ENCODE measurements at regions not wholly inside any gene's neighbourhood (a gene's known extent, or its start where the extent isn't known, plus 50 kb on each side); places are given as distances from the start of the nearest gene placed in this dataset.

- no peak for FAIRE-seq
Observed at GRCh38 chr2:23243073-23243659, 141.8 kb upstream of the KLHL29 start.

DNA sequence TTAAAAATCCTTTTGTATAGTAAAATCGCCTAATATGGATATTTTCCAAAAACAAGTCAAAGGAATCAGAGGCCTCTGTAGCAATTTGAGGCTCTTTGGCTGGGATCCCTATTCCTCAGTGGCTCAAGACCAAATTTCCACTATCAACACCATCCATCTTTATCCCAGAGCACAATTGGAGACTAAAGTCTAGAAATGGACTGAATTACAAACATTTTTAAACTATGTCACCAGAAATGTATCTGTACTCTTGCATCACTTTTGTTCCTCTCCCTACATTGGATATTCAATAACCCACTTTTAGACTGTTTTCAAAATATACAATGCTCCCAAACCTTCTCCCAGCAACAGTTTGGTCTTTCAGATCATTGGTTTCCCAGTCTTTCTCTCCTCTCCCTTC, 140.4 kb upstream of the KLHL29 start:
- no peak for FAIRE-seq

DNA sequence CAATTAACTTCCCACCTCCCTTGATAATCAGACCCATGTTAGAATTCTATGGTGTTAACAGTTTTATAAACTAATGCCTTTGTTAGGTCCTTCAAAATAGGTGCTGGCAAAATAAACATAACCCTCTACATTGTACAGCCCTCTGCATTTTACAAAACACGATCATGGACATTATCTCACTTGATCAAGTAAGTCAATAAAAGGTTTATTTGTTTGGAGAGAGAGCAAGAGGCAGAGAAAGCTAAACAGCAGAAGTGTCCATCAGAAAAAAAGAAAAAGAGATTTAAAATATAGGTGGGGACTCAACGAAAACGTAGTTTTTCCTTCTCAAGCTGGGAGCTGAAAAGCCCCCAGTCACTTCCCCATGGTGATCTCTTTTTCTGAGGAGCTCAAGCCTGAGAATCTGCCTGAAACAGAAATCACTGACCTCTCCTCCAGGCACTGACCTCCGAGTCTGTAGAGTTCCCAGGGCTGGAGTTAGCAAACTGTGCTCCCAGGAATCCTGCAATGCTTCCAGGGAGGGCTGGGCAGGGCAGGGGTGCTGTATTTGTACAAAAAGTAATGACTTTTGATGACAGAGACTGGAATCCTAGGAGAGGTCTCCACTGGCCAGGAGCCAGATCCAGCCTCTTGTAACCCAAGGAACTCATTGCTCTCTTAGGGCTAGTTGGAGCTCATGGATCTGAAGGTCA, 137.8 kb upstream of the KLHL29 start:
- FAIRE-seq, result no peak

DNA sequence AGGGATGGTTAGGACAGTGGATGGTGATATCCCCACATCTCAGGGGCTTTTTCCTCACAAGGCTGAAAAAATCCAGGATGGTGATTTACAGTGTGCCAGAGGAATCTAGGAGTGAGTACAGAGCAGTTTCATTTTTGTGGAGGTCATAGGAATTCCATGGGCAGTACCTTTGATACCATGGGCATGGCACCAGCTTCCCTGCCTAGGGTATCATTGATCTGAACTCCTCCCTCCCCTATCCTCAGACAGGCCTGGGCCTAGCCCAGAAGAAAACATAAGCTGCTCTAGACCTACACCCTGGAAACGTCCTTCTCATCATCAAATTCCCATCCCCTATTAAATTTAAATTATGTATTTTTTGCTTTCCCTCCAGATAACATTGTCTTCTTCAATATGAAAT, 136.3 kb upstream of the KLHL29 start:
- no peak for FAIRE-seq

- FAIRE-seq, result no peak
Observed at GRCh38 chr2:23249348-23249747, 135.6 kb upstream of the KLHL29 start.

DNA sequence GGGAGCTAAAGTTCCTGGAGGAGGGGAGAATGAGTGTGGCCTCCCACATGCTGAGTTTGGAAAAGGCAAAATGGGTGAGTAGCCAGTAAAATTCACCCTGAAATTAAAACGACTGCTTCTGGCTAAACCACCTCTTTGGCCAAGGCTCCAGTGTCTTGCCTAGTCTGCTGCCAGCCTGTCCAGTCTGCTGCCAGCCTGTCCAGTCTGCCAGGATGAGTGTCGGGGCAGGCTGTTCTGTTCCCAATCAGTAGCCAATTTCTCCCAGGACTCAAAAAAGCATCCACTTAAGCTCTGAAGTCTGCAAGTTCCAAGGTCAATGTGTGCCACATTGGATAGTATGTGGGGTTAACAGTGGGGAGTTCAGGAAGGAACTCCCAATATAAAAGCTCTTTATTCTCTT, 134.6 kb upstream of the KLHL29 start:
- no peak for FAIRE-seq

DNA sequence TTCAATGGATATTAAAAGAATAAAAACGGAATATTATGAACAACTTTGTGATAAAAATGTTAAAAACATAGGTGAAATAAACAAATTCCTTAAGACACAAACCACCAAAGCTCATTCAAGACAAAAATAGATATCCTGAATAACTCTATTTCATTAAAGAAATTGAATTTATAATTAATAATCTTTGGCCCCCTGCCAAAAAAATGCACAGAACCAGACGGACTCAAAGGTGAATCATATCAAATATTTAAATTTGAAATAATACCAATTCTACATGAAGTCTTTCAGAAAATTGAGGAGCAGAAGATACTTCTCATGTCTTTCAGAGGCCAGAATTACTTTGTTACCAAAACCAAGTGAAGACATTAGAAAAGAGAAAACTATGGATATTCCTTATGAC, 128.3 kb upstream of the KLHL29 start:
- FAIRE-seq, result no peak

DNA sequence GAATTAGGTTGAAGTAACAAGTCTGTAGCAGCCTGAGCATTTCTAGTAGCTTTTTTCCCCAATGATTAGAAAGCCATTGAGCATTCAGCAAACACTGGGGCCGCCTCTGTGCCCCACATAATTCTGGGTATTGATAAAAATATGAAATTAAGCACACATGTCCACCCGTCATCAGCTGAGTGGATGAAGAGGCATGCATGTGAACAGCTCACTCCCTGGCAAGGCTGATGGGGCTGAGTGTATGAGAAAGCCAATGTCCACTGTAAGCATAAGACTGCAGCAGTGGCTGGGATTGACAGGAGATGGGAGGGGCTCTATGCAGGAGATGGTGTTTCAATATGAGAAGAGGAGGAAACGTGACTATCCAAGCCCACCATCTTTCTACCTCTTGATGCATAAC, 124.4 kb upstream of the KLHL29 start:
- FAIRE-seq, result no peak

DNA sequence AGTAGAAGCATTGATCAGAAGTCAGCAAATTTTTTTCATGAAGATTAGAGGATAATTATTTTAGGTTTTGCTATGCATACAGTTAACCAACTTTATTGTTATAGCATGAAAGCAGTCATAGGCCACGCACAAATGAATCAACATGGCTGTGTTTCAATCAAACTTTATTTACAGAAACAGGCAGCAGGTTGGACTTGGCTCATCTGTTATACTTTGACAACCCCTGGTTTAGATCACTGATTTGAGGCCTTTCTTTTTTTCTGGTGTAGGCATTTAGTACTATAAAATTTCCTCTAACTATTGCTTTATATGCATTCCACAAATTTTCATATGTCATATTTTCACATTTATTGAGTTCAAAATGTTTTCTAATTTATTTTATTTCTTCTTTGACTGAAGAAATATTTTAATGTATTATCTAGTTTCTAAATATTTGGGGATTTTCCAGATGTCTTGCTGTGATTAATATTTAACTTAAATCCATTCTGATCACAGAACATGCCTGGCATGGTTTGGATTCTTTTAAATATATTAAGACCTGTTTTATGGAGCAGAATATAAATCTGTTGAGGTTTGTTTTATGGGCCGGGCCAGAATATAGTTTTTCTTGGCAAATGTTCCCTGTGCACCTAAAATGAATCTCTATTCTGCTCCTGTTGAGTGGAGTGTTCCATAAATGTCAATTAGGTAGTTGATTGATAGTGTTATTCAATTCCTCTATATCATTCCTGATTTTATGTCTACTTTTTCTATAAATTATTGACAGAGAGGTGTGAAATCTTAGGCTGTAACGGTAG, 116.3 kb upstream of the KLHL29 start:
- no peak for FAIRE-seq

- no peak for FAIRE-seq
Observed at GRCh38 chr2:23269747-23270146, 115.2 kb upstream of the KLHL29 start.

GRCh38 chr2:23270810-23271209, 114.2 kb upstream of the KLHL29 start:
- FAIRE-seq, result no peak

DNA sequence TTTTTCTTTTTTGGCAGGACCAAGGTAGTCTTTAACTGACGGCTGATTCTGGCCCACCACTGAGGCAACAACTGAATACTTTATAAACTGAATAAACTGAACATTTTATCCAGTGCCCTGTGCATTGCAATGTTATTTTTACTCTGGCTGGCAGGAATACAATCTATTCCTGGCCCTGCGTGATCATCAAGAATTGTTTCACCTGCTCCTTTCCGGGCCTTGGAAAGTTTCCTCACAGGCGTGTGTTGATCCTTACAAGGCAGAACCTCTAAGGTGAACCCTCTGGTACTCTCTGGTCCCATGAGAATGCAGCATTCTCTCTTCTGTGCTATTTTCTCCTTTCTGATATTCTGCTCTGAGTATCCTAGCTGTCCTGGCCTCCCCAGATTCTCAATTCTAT, 113.7 kb upstream of the KLHL29 start:
- no peak for FAIRE-seq

DNA sequence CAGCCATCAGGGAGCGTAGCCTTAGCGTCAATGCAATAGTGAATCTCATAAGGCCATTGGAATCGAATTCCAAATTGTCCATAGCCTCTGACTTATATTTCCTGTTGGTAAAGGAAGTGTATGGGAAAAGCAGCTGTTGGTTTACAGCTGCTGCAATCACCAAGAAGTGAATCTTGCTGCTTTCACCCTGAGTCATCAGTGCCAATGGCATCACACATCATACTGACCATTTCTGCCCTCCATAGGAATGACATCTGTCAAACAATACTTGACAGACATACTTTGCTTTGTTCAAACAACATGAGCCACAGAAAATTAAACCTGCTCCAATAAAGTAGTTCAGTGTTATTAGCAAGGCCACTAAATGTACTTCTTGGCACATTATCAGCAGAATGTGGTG, 111.2 kb upstream of the KLHL29 start:
- no peak for FAIRE-seq

- no peak for FAIRE-seq
Observed at GRCh38 chr2:23280401-23280800, 104.6 kb upstream of the KLHL29 start.

GRCh38 chr2:23283653-23284052, 101.3 kb upstream of the KLHL29 start:
- no peak for FAIRE-seq

DNA sequence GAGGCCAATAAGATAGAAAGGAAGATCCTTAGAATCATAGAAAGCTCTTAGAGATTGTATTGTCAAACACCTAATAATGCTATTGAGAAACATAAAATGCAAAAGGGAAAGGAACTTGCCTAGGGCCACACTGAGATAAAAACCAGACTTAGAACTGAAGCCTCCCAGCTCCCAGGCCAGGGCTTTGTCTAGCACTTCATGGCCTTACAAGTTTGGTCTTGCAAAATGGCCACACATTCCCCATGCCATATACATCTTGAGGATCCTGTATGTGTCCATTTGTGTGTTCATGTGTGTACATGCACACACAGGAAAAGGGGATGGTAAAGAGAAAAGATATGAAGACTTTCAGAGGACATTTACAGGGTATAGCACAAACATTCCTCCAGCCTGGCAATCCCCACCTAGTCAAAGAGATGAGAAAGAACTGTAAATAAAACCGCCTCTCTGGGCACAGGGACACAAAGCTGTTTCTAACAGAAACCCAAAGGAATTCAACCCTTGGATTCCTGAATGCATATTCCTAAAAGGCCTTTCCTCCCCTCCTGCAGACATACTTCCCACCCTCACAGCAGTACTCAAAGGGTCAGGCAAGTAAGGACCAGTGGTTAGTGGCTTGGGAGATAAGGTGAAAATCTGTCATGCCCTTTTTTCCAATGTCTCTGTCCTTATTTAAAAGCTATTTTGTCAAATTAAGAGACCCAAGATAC, 99.7 kb upstream of the KLHL29 start:
- no peak for FAIRE-seq

- no peak for FAIRE-seq
Observed at GRCh38 chr2:23286031-23286757, 98.8 kb upstream of the KLHL29 start.

GRCh38 chr2:23286758-23287704, 97.9 kb upstream of the KLHL29 start:
- FAIRE-seq, result no peak

DNA sequence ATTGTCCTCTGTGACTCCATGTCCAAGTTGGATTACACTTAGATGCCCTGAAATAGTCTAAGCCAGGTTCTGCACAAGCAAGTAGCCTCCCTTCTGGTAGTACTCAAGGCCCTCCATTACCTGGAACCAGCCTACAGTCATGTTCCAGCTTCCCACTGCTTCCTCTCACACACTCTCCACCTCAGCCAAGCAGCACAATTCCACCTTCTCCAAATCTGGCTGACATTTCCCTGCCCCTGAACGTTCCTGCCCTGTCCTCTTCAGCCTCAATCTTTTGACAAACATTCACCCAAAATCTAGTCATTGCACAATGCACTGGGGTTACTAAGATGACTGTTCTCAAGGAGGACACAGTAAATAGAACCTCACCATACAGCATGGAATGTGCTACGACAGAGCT, 95.3 kb upstream of the KLHL29 start:
- FAIRE-seq, result no peak

GRCh38 chr2:23291239-23291638, 93.7 kb upstream of the KLHL29 start:
- FAIRE-seq, result no peak

GRCh38 chr2:23292024-23292423, 93.0 kb upstream of the KLHL29 start:
- FAIRE-seq, result no peak

DNA sequence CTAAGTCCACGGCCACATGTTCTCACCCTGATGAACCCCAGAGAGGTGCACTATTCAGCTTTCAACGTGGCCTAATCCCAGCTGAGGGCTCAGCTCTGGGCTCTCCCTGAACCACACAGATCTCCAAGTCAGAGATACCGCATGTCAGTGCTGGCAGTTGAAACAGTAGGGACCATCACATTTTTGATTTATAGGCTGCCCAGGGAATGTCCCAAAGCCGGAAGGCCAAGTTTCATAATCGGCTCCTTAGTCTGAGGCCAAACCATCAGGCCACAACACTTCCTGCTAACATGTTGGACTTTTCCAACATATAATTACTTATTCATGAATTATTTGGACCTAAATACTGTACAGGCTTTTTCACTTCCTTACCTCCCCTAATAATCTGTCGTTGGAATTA, 91.9 kb upstream of the KLHL29 start:
- no peak for FAIRE-seq

All from A204.1 (cell line).